H9 (cell line): ENCODE measurements at regions not wholly inside any gene's neighbourhood (a gene's known extent, or its start where the extent isn't known, plus 50 kb on each side); places are given as distances from the start of the nearest gene placed in this dataset.

ENCODE experiments used
- DNase-seq: peaks from one replicate; pipeline ENCODE4 v3.0.0-alpha.2; 2017
- H2AFZ ChIP-seq: one replicate; pipeline ENCODE4 v1.6.1; 2013; ENCODE audit warnings: mild to moderate bottlenecking, low read length, control low read depth, moderate library complexity
- H2AK5ac ChIP-seq: 2 replicates; pipeline ENCODE4 v1.6.1; 2013; ENCODE audit warnings: low read length, control low read depth, mixed read lengths; ENCODE audit not compliant: insufficient read length
- H2BK120ac ChIP-seq: one replicate; pipeline ENCODE4 v1.6.1; 2013; ENCODE audit warnings: low read depth, mild to moderate bottlenecking, low read length, control low read depth, inconsistent platforms; ENCODE audit not compliant: poor library complexity, severe bottlenecking
- H2BK12ac ChIP-seq: 2 replicates; pipeline ENCODE4 v1.6.1; 2013; ENCODE audit warnings: low read length, control low read depth, mixed read lengths, low read depth; ENCODE audit not compliant: insufficient read length
- H2BK15ac ChIP-seq: 2 replicates; pipeline ENCODE4 v1.6.1; 2013; ENCODE audit warnings: low read depth, low read length, control low read depth
- H2BK20ac ChIP-seq: one replicate; pipeline ENCODE4 v1.6.1; 2013; ENCODE audit warnings: low read depth, mild to moderate bottlenecking, low read length, control low read depth, inconsistent platforms; ENCODE audit not compliant: poor library complexity, severe bottlenecking
- H2BK5ac ChIP-seq: 2 replicates; pipeline ENCODE4 v1.6.1; 2013; ENCODE audit warnings: low read length, control low read depth, mixed read lengths; ENCODE audit not compliant: insufficient read length
- H3K14ac ChIP-seq: 2 replicates; pipeline ENCODE4 v1.6.1; 2013; ENCODE audit warnings: low read length, control low read depth; ENCODE audit not compliant: insufficient read depth
- H3K18ac ChIP-seq: 2 replicates; pipeline ENCODE4 v1.6.1; 2013; ENCODE audit warnings: low read depth, mild to moderate bottlenecking, mixed read lengths, low read length, control low read depth; ENCODE audit not compliant: insufficient read length
- H3K23ac ChIP-seq: 2 replicates; pipeline ENCODE4 v1.6.1; 2013; ENCODE audit warnings: low read length, control low read depth, mixed read lengths, low read depth; ENCODE audit not compliant: insufficient read length
- H3K23me2 ChIP-seq: 2 replicates; pipeline ENCODE4 v1.6.1; 2013; ENCODE audit warnings: low read depth, mild to moderate bottlenecking, mixed read lengths, low read length, control low read depth; ENCODE audit not compliant: insufficient read length, poor library complexity, severe bottlenecking
- H3K27ac ChIP-seq: 2 replicates; pipeline ENCODE4 v1.5.1; 2013; ENCODE audit warnings: low read length, control low read depth, mixed read lengths, low read depth; ENCODE audit not compliant: insufficient read length
- H3K27me3 ChIP-seq: 2 replicates; pipeline ENCODE4 v1.6.1; 2013; ENCODE audit warnings: low read length, control low read depth, inconsistent platforms; ENCODE audit not compliant: insufficient read depth
- H3K4ac ChIP-seq: 2 replicates; pipeline ENCODE4 v1.6.1; 2013; ENCODE audit warnings: low read depth, mild to moderate bottlenecking, control low read depth, inconsistent platforms, low read length, moderate library complexity
- H3K4me1 ChIP-seq: 2 replicates; pipeline ENCODE4 v1.6.1; 2013; ENCODE audit warnings: low read length, control low read depth, inconsistent platforms; ENCODE audit not compliant: insufficient read depth
- H3K4me2 ChIP-seq: 2 replicates; pipeline ENCODE4 v1.6.1; 2013; ENCODE audit warnings: low read length, control low read depth, mixed read lengths; ENCODE audit not compliant: insufficient read length, insufficient read depth
- H3K56ac ChIP-seq: 2 replicates; pipeline ENCODE4 v1.6.1; 2013; ENCODE audit warnings: low read depth, mild to moderate bottlenecking, mixed read lengths, low read length, control low read depth; ENCODE audit not compliant: insufficient read length
- H3K79me1 ChIP-seq: 2 replicates; pipeline ENCODE4 v1.6.1; 2013; ENCODE audit warnings: low read depth, mild to moderate bottlenecking, moderate library complexity, low read length, control low read depth, inconsistent platforms; ENCODE audit not compliant: insufficient read depth, poor library complexity, severe bottlenecking
- H3K79me2 ChIP-seq: 2 replicates; pipeline ENCODE4 v1.6.1; 2013; ENCODE audit warnings: low read length, control low read depth, inconsistent platforms; ENCODE audit not compliant: insufficient read depth
- H3K9ac ChIP-seq: 2 replicates; pipeline ENCODE4 v1.6.1; 2013; ENCODE audit warnings: low read length, control low read depth, mixed read lengths; ENCODE audit not compliant: insufficient read length; ENCODE audit errors: extremely low read depth
- H3K9me3 ChIP-seq: one replicate; pipeline ENCODE4 v1.6.1; 2013; ENCODE audit warnings: low read depth, low read length, inconsistent platforms; ENCODE audit not compliant: control insufficient read depth
- H3T11ph ChIP-seq: one replicate; pipeline ENCODE4 v1.6.1; 2013; ENCODE audit warnings: mild to moderate bottlenecking, low read length, control low read depth, inconsistent platforms
- H4K20me1 ChIP-seq: one replicate; pipeline ENCODE4 v1.6.1; 2013; ENCODE audit not compliant: control insufficient read depth, insufficient read length, insufficient read depth
- H4K5ac ChIP-seq: 2 replicates; pipeline ENCODE4 v1.6.1; 2013; ENCODE audit warnings: low read depth, mild to moderate bottlenecking, mixed read lengths, low read length, control low read depth; ENCODE audit not compliant: insufficient read length
- H4K8ac ChIP-seq: replicated peaks from 2 replicates; pipeline ENCODE4 v1.6.1; 2013; ENCODE audit warnings: low read length, control low read depth, mixed read lengths, low read depth; ENCODE audit not compliant: insufficient read length
- H4K91ac ChIP-seq: 2 replicates; pipeline ENCODE4 v1.6.1; 2013; ENCODE audit warnings: low read depth, mild to moderate bottlenecking, moderate library complexity, mixed read lengths, low read length, control low read depth; ENCODE audit not compliant: insufficient read length
- H3K27ac Mint-ChIP-seq, 3 experiments: 2 replicates in 2 of 3; 3 replicates in 1 of 3; pipeline ENCODE4 v1.8.0; 2020 to 2021; ENCODE audit warnings: mixed read lengths in 3 of 3, mild to moderate bottlenecking in 1 of 3, moderate library complexity in 1 of 3
- H3K27me3 Mint-ChIP-seq: 2 replicates; pipeline ENCODE4 v1.8.0; 2021; ENCODE audit warnings: low read depth, mild to moderate bottlenecking, moderate library complexity, mixed read lengths
- H3K36me3 Mint-ChIP-seq, 3 experiments: 2 replicates in 2 of 3; 3 replicates in 1 of 3; pipeline ENCODE4 v1.8.0; 2020 to 2021; ENCODE audit warnings: low read depth in 3 of 3, mixed read lengths in 3 of 3; ENCODE audit not compliant: insufficient read depth in 1 of 3
- H3K4me1 Mint-ChIP-seq, 2 experiments: 2 replicates each; pipeline ENCODE4 v1.8.0; 2020; ENCODE audit warnings: mixed read lengths in 2 of 2
- H3K4me3 Mint-ChIP-seq, 2 experiments: 2 replicates in 1 of 2; 3 replicates in 1 of 2; pipeline ENCODE4 v1.8.0; 2020 to 2021; ENCODE audit warnings: mild to moderate bottlenecking in 2 of 2, mixed read lengths in 2 of 2, moderate library complexity in 1 of 2
- H3K9me3 Mint-ChIP-seq, 2 experiments: 2 replicates in 1 of 2; 3 replicates in 1 of 2; pipeline ENCODE4 v1.8.0; 2020; ENCODE audit warnings: mild to moderate bottlenecking in 2 of 2, mixed read lengths in 2 of 2, moderate library complexity in 1 of 2
- WGBS: extraction: QIAGEN DNeasy Blood & Tissue Kit; methylation state at CpG from one replicate; pipeline ENCODE4 v1.1.7; 2013; ENCODE audit warnings: missing lambda C conversion rate, low lambda C conversion rate, mixed read lengths; ENCODE audit not compliant: insufficient read length; ENCODE audit errors: extremely low coverage; 5-methylcytosine and 5-hydroxymethylcytosine counted together
- TF ChIP-seq, protein P1 (sequence below): fragments of 200-600 bp; sonication (generic); conservative IDR thresholded peaks from 3 replicates; pipeline ENCODE4 v1.8.0; 2021; ENCODE audit warnings: antibody characterized with exemption, mild to moderate bottlenecking

- H3K4me1 Mint-ChIP-seq, result peaks cover 8% of the 10 kb centered on the region in 2 experiments
- no peak for DNase-seq
- Histone ChIP-seq H2BK12ac (no peak overlapping the region), H3K79me1 (no peaks in the 10 kb centered on the region), H3K18ac (no peak overlapping the region), H4K91ac (no peak overlapping the region), H2BK120ac (no peak overlapping the region), H3K56ac (no peak overlapping the region), H3K23ac (no peak overlapping the region), H3K23me2 (no peaks in the 10 kb centered on the region), H4K5ac (no peak overlapping the region), H2BK5ac (no peak overlapping the region), H3K79me2 (no peaks in the 10 kb centered on the region), H2BK20ac (no peak overlapping the region), H4K8ac (no peak overlapping the region), H3K4me1 (no peaks in the 10 kb centered on the region; the same call in 1 of the 2 replicates), H2BK15ac (no peak overlapping the region), H3K9me3 (no peaks in the 10 kb centered on the region), H2AK5ac (no peak overlapping the region), H3K9ac (no peak overlapping the region), H3K4ac (no peak overlapping the region), H4K20me1 (no peaks in the 10 kb centered on the region), H3K4me2 (no peak overlapping the region), H3T11ph (no peak overlapping the region), H3K14ac (no peak overlapping the region), H2AFZ (no peak overlapping the region), H3K27me3 (no peaks in the 10 kb centered on the region), H3K27ac (no peak overlapping the region)
- no CpG with 5 or more reads among the region's 3 CpGs for WGBS
- TF ChIP-seq, protein P1, sequence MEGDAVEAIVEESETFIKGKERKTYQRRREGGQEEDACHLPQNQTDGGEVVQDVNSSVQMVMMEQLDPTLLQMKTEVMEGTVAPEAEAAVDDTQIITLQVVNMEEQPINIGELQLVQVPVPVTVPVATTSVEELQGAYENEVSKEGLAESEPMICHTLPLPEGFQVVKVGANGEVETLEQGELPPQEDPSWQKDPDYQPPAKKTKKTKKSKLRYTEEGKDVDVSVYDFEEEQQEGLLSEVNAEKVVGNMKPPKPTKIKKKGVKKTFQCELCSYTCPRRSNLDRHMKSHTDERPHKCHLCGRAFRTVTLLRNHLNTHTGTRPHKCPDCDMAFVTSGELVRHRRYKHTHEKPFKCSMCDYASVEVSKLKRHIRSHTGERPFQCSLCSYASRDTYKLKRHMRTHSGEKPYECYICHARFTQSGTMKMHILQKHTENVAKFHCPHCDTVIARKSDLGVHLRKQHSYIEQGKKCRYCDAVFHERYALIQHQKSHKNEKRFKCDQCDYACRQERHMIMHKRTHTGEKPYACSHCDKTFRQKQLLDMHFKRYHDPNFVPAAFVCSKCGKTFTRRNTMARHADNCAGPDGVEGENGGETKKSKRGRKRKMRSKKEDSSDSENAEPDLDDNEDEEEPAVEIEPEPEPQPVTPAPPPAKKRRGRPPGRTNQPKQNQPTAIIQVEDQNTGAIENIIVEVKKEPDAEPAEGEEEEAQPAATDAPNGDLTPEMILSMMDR, result no peak
- no peak overlapping the region; a peak in 1 of 5 replicates for H3K4me3 Mint-ChIP-seq
- no peaks in the 10 kb centered on the region; a peak in 1 of 5 replicates for H3K9me3 Mint-ChIP-seq
- no peaks in the 10 kb centered on the region; the same call in 1 of the 2 replicates for H3K27me3 Mint-ChIP-seq
- H3K27ac Mint-ChIP-seq, result peak overlapping the region in 1 of 3 experiments; percentile 74; a peak in 1 of 7 replicates
- H3K36me3 Mint-ChIP-seq, result no peaks in the 10 kb centered on the region
Measured at GRCh38 chr7:35467456-35467978, 213.6 kb upstream of the TBX20 start.
